Endothelial cell of umbilical vein (primary cell): ENCODE measurements at regions not wholly inside any gene's neighbourhood (a gene's known extent, or its start where the extent isn't known, plus 50 kb on each side); places are given as distances from the start of the nearest gene placed in this dataset.

Source experiments
- CTCF ChIP-seq, 2 donors: IDR thresholded peaks; 1 replicate in 1 of 2; 2 replicates in 1 of 2; pipeline ENCODE4 v1.5.1; 2011; ENCODE audit warnings: low read length in 2 of 2, mild to moderate bottlenecking in 2 of 2, moderate library complexity in 2 of 2, control low read depth in 1 of 2, inconsistent platforms in 1 of 2, low read depth in 1 of 2; ENCODE audit not compliant: insufficient read depth in 1 of 2; ENCODE audit errors: extremely low read depth in 1 of 2
- EZH2 ChIP-seq: IDR thresholded peaks from 2 replicates; pipeline ENCODE4 v1.6.1; 2012; ENCODE audit warnings: borderline replicate concordance, low read depth, mild to moderate bottlenecking, moderate library complexity, low read length, inconsistent platforms; ENCODE audit not compliant: severe bottlenecking
- POLR2A ChIP-seq: IDR thresholded peaks from 2 replicates; pipeline ENCODE4 v1.6.1; 2012; ENCODE audit warnings: low read depth, mild to moderate bottlenecking, control low read depth, low read length

- TF ChIP-seq CTCF (IDR thresholded peaks at IDR 0.05; ENCODE audit: extremely low read depth in 1 of 2, insufficient read depth in 1 of 2, low read depth in 1 of 2, low read length in 2 of 2): no peak
- no peak for TF ChIP-seq EZH2
- no peak for TF ChIP-seq POLR2A
Observed at GRCh38 chr1:60298290-60298689, 224.7 kb upstream of the C1orf87 start.
